Effector CD4-positive, alpha-beta T cell (primary cell): ENCODE measurements at regions not wholly inside any gene's neighbourhood (a gene's known extent, or its start where the extent isn't known, plus 50 kb on each side); places are given as distances from the start of the nearest gene placed in this dataset.
"Not testable (repeated sequence)": the region's sequence is repeated elsewhere in the genome, so short reads cannot be mapped to it uniquely, and the experiment has no call there.

ENCODE experiments used
- DNase-seq: peaks from one replicate; pipeline ENCODE4 v3.0.0-alpha.2; 2020

DNA sequence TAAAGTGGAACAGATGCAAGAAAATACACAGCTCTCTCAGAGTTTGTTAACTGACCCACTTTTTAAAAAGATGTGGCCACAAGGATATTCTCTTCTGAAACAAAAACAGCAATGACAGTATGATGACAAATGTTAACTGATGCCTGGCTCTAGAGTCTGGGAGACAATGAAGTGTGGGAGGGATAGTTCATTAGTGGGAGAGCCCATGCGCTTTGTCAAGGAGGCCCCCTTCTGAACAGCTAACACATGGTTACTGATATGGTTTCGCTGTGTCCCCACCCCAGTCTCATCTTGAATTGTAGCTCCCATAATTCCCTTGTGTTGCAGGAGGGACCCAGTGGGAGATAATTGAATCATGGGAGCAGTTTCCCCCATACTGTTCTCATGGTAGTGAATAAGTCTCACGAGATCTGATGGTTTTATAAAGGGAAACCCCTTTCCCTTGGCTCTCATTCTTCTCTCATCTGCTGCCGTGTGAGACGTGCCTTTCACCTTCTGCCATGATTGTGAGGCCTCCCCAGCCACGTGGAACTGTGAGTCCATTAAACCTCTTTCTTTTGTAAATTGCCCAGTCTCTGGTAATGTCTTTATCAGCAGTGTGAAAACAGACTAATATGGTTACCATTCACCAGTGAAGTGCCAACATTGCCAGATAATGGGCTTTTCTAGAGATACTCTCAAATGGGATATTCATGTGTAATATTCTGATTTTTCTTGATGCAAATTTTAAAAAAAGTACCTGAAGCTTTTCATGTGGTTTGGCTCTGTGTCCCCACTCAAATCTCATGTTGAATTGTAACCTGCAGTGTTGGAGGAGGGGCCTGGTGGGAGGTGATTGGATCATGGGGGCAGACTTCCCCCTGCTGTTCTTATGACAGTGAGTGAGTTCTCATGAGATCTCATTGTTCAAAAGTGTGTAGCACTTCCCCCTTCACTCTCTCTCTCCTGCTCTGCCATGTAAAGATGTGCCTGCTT is 435.8 kb downstream of the SHISA9 start:
- not testable (repeated sequence) for DNase-seq

DNA sequence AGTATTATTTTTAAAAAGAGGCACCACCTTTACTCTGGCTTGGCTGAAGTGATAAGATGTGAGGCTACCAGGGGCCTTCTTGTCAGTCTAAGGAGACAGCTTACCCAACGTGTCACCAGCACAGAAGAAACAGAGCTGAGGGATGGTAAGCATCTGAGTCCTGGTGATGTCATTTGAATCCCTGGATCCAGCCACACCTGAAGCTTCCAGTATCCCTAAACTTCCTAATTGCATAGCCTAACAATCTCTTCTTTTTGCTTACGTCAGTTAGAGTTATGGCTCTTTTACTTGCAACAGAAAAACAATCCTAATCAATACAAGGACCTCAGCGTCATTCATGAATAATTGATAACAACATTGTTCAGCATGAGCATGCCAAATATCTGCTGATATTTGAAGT is 436.6 kb downstream of the SHISA9 start:
- DNase-seq: no peak

DNA sequence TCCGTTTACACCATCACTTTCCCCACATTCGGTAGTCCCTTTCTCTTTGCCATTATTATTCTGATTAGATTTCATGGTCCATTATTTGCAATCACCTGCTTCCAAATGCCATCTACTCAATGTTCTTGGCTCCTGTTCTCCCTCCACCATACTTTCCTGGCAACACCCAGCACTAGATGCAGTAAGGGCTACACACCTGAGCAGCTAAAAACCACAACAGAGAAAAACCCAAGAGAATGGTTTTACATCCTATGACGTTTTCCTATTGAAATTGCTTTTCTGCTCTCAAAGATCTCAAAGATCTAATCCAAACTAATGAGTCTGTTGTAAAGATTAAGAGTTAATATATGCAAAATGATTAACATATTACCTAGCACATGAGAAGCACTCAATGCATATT is 441.3 kb downstream of the SHISA9 start:
- DNase-seq: no peak

DNA sequence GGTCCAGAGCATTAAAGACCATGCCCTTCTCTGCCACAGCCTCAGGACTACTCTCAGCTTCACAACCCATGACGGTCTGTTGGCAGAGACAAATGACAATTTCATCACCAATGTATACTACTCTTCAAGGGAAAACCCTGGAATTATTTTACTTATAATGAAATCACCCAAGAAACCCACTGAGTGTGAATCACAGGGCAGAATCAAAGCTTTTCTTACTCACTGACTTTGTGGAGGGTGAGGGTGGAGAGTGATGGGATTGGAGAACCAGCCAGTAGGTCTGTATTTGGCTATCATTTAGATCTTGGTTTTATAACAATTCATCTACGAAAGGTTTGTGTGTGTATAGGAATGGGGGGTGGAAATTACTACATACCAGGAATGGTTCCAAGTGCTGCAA is 442.6 kb downstream of the SHISA9 start:
- no peak for DNase-seq

- no peak for DNase-seq
Observed at GRCh38 chr16:13348416-13348815, 447.0 kb downstream of the SHISA9 start.

- DNase-seq: no peak
Observed at GRCh38 chr16:13350000-13350399, 448.6 kb downstream of the SHISA9 start.

GRCh38 chr16:13351181-13351580 is 449.8 kb downstream of the SHISA9 start:
- DNase-seq: no peak

DNA sequence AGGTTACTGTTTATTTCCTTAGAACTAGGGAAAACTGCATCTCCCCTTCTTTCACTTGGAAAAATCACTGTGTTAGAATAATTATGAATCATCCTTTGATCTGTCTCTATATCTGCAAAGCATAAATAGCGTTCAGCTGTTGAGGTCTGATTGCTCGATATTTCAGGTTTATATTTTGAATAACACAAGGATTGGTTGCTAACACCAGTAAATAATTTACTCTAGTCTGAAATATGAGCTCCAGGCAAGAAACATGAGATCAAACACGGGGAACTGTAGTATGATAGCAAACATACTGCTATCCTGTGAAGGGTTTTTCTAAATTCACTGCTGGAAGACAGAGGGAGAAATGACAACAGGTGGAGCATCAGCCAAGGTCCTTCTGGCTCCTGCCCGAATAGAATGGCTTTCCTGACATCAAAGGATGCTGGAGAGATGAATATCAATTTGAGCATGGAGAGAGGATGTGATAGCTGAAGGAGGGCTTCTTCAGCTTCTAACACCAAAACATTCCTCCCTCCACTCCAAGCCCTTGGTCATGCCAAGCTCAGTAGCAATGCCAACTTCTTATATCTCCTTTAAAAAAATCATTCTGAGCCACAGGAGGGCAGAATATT is 450.3 kb downstream of the SHISA9 start:
- no peak for DNase-seq

DNA sequence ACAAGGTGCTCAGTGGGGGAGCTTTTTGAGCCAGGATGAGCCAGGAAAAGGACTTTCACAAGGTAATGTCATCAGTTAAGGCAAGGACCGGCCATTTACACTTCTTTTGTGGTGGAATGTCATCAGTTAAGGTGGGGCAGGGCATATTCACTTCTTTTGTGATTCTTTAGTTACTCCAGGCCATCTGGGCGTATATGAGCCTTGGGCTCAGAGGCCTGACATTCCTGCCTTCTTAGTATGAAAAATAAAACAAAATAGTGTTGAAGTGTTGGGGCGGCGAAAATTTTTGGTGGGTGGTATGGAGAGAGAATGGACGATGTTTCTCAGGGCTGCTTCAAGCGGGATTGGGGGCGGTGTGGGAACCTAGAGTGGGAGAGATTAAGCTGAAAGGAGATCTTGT is 451.4 kb downstream of the SHISA9 start:
- not testable (repeated sequence) for DNase-seq

DNA sequence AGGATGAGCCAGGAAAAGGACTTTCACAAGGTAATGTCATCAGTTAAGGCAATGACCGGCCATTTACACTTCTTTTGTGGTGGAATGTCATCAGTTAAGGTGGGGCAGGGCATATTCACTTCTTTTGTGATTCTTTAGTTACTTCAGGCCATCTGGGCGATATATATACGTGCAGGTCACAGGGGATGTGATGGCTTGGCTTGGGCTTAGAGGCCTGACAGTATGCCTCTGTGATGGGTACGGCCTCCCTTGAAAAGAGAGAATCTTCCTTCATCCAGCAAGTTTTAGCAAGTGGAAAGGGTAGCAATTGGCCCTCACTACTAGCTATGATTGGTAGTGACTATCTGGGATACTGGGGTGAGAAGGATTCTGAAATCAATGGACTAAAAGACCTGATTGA is 456.4 kb downstream of the SHISA9 start:
- not testable (repeated sequence) for DNase-seq

DNA sequence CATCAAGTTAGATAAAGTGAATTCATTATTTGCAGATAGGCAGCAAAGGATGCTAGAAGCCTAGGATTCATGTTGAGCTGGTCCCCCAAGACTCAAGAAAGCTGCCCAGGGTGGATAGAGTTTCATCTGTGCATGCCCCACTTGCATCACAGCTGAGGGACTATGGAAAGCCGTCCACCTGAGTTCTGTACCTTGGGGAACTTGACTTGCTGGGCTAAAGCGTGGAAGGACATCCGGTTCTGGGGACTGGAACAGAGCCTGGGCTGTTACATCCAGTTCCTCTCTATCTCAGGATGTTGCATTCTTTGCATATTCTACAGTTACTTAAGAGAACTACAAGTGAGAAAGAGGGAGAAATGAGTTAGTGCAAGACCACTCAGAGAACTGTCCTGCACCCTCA is 458.4 kb downstream of the SHISA9 start:
- DNase-seq: no peak

DNA sequence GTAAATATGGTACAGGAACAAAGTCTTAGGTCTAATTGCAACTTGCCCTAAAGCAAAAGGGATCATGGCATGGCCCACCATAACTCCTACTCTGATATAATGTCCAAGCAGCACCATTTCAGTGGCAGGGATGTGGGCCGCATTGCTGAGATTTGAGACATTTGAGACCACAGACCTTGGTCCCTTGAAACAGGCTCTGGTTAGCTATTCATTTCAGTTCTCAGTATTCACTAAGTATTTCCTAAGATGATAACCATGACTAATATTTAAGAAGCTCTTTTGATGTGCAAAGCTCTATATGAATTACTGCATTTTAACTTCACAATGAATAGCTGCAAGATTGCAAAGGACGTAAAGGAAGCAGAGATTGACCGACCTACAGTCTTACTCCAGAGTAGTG is 471.0 kb downstream of the SHISA9 start:
- DNase-seq: no peak

GRCh38 chr16:13376174-13376573 is 474.8 kb downstream of the SHISA9 start:
- no peak for DNase-seq

GRCh38 chr16:13377143-13377542 is 475.7 kb downstream of the SHISA9 start:
- DNase-seq: no peak

DNA sequence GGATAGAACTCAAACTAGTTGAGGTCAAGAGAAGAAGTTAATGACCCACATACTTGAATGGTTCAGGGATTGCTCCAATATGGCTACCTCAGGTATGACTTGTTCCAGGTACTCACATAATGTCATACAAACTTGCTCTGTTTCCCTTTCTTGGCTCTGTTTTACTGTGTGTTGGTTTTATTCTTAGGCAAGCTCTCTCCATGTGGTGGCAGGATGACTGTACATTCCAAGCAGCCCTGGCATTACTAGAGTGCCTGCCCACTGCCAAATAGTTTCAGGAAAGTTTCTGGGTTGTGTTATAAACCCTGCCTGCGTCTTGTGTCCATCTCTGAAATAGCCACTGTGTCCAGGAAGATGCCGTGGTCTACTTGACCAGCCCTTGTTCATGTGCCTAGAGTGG is 476.8 kb downstream of the SHISA9 start:
- no peak for DNase-seq

- DNase-seq: no peak
Observed at GRCh38 chr16:13379266-13379665, 477.9 kb downstream of the SHISA9 start.

DNA sequence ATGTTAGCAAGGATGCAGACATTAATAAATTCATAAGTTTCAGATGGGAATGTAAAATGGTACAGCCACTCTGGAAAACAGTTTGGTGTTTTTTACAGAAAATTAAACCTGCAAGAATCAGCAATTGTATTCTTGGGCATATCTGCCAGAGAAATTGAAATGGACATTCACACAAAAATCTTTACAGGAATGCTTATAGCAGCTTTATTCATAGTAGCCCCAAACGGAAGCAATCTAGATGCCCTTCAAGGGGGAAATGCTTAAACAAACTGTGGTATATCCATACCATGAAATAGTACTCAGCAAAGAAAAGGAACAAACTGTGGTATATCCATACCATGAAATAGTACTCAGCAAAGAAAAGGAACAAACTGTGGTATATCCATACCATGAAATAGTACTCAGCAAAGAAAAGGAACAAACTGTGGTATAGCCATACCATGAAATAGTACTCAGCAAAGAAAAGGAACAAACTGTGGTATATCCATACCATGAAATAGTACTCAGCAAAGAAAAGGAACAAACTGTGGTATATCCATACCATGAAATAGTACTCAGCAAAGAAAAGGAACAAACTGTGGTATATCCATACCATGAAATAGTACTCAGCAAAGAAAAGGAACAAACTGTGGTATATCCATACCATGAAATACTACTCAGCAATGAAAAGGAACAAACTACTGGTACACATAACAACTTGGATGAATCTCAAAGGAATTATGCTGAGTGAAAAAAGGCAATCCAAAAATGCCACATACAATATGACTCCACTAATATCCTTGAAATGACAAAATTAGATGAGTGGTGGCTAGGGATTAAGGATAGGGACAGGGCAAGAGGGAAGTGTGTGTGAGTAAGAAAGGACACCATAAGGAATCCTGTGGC is 484.0 kb downstream of the SHISA9 start:
- not testable (repeated sequence) for DNase-seq

DNA sequence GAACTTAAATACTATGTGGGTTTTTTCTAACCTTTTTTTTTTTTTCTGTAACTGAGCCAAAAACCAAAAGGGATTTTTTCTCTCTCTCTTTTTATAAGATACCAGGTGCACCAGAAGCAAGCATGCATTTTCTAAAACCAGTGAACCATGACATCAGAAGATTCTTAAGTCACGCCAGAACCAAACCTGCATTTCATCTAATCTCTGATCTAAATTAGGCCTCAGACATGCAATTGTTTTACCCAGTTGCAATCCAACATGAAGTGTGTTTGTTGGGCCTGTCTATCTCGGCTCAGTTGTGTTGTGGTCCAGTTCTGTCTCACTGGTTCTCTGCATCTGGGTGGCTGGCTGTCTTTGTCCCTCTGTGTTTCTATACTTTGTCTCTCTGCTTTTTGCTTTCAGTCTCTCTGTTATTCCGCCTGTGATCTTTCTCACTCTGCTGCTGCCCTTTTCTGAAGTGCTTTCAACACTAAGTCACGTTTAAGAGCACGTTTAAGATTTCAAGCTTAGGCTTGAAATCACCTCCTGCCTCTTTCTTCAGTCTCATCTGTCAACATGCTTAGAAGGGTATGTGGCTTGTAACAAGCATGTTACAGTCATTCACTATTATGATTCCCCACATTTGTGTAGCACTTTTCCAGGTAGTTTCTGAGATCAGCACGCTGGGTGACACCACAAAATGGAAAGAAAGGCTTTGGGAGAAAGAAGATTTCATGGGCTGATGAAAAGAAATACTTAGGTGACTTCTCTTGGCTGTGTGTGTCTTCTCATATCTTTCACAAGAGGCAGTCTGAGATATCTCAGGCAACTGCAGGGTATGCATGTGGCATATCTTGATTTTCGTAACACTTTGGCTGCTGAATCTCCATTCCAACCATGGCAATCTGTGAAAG is 488.9 kb downstream of the SHISA9 start:
- no peak for DNase-seq

DNA sequence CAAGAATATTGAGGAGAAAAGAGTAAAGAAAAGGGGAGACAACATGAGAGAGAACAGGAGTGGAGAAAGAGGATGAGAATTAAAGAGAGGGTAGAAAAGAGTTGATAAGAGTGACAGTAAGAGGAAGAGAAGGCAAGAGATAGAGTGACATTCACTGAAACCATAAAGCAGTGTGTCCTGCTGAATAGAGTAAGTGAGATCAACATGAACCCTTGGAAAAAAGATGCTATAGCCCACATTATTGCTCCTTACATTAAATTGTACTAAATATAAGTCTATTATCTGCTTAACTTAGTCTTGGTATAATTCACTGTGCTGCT is 489.5 kb downstream of the SHISA9 start:
- DNase-seq: no peak

DNA sequence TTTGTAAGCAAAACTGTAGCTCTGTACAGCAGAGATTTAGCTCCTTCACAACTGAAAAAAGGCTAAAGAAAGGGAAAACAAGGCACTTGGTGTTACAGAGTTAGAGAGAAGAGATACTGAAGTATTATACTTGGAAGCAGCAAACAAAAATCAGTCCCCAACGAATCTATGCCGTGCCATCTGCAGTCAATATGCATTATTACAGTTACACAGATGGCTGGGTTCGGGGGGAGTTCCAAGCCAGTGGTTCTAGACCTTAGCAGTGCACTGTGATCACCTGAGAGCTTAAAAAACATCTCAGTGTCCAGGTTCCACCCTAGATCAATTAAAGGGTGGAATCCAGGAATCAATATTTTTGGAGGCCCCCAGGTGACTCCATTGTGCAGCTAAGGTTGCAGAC is 489.9 kb downstream of the SHISA9 start:
- no peak for DNase-seq

DNA sequence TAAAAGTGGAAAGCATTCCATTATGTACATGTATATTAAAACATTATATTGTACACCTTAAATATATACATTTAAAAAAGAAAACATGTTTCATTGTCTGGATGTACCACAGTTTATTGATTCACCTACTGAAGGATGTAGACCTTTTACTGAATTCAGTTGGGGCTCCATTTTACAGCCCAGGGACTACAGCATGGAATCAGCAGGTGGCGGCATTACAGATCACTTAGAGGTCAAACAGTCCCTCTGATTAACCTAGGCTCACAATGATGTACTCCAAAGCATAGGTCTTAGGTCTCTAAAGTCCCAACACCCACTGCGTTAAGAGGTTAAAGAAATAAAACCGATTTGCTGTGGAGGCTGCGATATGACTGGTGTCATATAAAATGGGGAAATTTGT is 490.9 kb downstream of the SHISA9 start:
- no peak for DNase-seq

- no peak for DNase-seq
Observed at GRCh38 chr16:13393816-13394215, 492.4 kb downstream of the SHISA9 start.
